ENCODE measurements at regions not wholly inside any gene's neighbourhood (a gene's known extent, or its start where the extent isn't known, plus 50 kb on each side); places are given as distances from the start of the nearest gene placed in this dataset.

GRCh38 chr1:23639460-23640095 lies 52.0 kb upstream of the RPL11 start:
- ATAC-seq (ENCODE audit: insufficient read depth, low read depth) (no peak), DNase-seq (no peak)
- 0 out of 2 replicates have a peak, but pooled peaks cover 4% of the 10 kb centered on the region for H4K20me1 ChIP-seq (ENCODE audit: insufficient read depth, low read length)
- no peak overlapping the region for H3K9ac ChIP-seq (ENCODE audit: low read depth, low read length)
- H3K4me2 ChIP-seq (ENCODE audit: insufficient read depth, low read length), result no peak overlapping the region
- H3K79me2 ChIP-seq (ENCODE audit: insufficient read depth, low read length), result no peaks in the 10 kb centered on the region
- H2AFZ ChIP-seq (ENCODE audit: low read depth, low read length), result no peak overlapping the region
- no peak overlapping the region for H3K4me3 ChIP-seq (ENCODE audit: low read depth in 1 of 2, low read length in 2 of 2)
- H3K27me3 ChIP-seq (ENCODE audit: insufficient read depth, low read length, poor library complexity), result no peaks in the 10 kb centered on the region
- no peak overlapping the region for H3K27ac ChIP-seq (ENCODE audit: low read length)
- no peaks in the 10 kb centered on the region for H3K9me3 ChIP-seq (ENCODE audit: insufficient read depth, low read length, severe bottlenecking)
- no peaks in the 10 kb centered on the region for H3K36me3 ChIP-seq (ENCODE audit: insufficient read depth, low read length)
- peaks cover 19% of the 10 kb centered on the region for H3K4me1 ChIP-seq (ENCODE audit: insufficient read depth, low read length)
- TF ChIP-seq CTCF (IDR thresholded peaks at IDR 0.05; ENCODE audit: borderline replicate concordance, extremely low read depth, low read length, poor library complexity, severe bottlenecking), result no peak
- no peak for TF ChIP-seq EZH2 (IDR thresholded peaks at IDR 0.05; ENCODE audit: borderline replicate concordance, low read depth, low read length, severe bottlenecking)

- no peak for TF ChIP-seq CTCF (IDR thresholded peaks at IDR 0.05; ENCODE audit: borderline replicate concordance, extremely low read depth, low read length, poor library complexity, severe bottlenecking)
- no peak for TF ChIP-seq EZH2 (IDR thresholded peaks at IDR 0.05; ENCODE audit: borderline replicate concordance, low read depth, low read length, severe bottlenecking)
These were observed 52.8 kb upstream of the RPL11 start for GRCh38 chr1:23638786-23639241.

GRCh38 chr1:23638188-23638619 lies 53.4 kb upstream of the RPL11 start:
- no peak for DNase-seq
- H3K27ac ChIP-seq (ENCODE audit: low read length), result no peak overlapping the region
- no peaks in the 10 kb centered on the region for H3K36me3 ChIP-seq (ENCODE audit: insufficient read depth, low read length)
- H4K20me1 ChIP-seq (ENCODE audit: insufficient read depth, low read length), result 0 out of 2 replicates have a peak, but pooled peaks cover 4% of the 10 kb centered on the region
- H3K4me1 ChIP-seq (ENCODE audit: insufficient read depth, low read length), result peaks cover 24% of the 10 kb centered on the region
- H3K9me3 ChIP-seq (ENCODE audit: insufficient read depth, low read length, severe bottlenecking), result no peaks in the 10 kb centered on the region
- H3K4me3 ChIP-seq (ENCODE audit: low read depth in 1 of 2, low read length in 2 of 2), result no peak overlapping the region
- no peak overlapping the region for H2AFZ ChIP-seq (ENCODE audit: low read depth, low read length)
- no peak overlapping the region for H3K4me2 ChIP-seq (ENCODE audit: insufficient read depth, low read length)
- ATAC-seq (ENCODE audit: insufficient read depth, low read depth), result no peak
- no peak overlapping the region for H3K9ac ChIP-seq (ENCODE audit: low read depth, low read length)
- H3K27me3 ChIP-seq (ENCODE audit: insufficient read depth, low read length, poor library complexity), result no peaks in the 10 kb centered on the region
- H3K79me2 ChIP-seq (ENCODE audit: insufficient read depth, low read length), result no peaks in the 10 kb centered on the region
- no peak for TF ChIP-seq CTCF (IDR thresholded peaks at IDR 0.05; ENCODE audit: borderline replicate concordance, extremely low read depth, low read length, poor library complexity, severe bottlenecking)
- TF ChIP-seq EZH2 (IDR thresholded peaks at IDR 0.05; ENCODE audit: borderline replicate concordance, low read depth, low read length, severe bottlenecking), result no peak

More at GRCh38 chr1:23638786-23639241, 52.8 kb upstream of the RPL11 start:
- ATAC-seq (ENCODE audit: insufficient read depth, low read depth) (no peak), DNase-seq (no peak)
- H3K27ac ChIP-seq (ENCODE audit: low read length), result no peak overlapping the region
- H3K4me3 ChIP-seq (ENCODE audit: low read depth in 1 of 2, low read length in 2 of 2), result no peak overlapping the region
- no peak overlapping the region for H3K4me2 ChIP-seq (ENCODE audit: insufficient read depth, low read length)
- no peaks in the 10 kb centered on the region for H3K36me3 ChIP-seq (ENCODE audit: insufficient read depth, low read length)
- peaks cover 24% of the 10 kb centered on the region for H3K4me1 ChIP-seq (ENCODE audit: insufficient read depth, low read length)
- H3K27me3 ChIP-seq (ENCODE audit: insufficient read depth, low read length, poor library complexity), result no peaks in the 10 kb centered on the region
- no peak overlapping the region for H2AFZ ChIP-seq (ENCODE audit: low read depth, low read length)
- no peaks in the 10 kb centered on the region for H3K9me3 ChIP-seq (ENCODE audit: insufficient read depth, low read length, severe bottlenecking)
- no peak overlapping the region for H3K9ac ChIP-seq (ENCODE audit: low read depth, low read length)
- 0 out of 2 replicates have a peak, but pooled peaks cover 4% of the 10 kb centered on the region for H4K20me1 ChIP-seq (ENCODE audit: insufficient read depth, low read length)
- H3K79me2 ChIP-seq (ENCODE audit: insufficient read depth, low read length), result no peaks in the 10 kb centered on the region
